ENCODE measurements at regions not wholly inside any gene's neighbourhood (a gene's known extent, or its start where the extent isn't known, plus 50 kb on each side); places are given as distances from the start of the nearest gene placed in this dataset.

- no peak for ATAC-seq
- Mint-ChIP-seq H3K27ac (no peak overlapping the region), H3K9me3 (peaks cover 0 to 22% (median 8%) of the 10 kb centered on the region in 9 donors), H3K36me3 (no peaks in the 10 kb centered on the region), H3K27me3 (no peaks in the 10 kb centered on the region), H3K4me3 (no peak overlapping the region), H3K4me1 (no peaks in the 10 kb centered on the region)
- no peak for DNase-seq
- POLR2A ChIA-PET, result no interaction called here
Observed at GRCh38 chr3:167125612-167126407, 254.3 kb downstream of the ZBBX start.

- POLR2A ChIA-PET, result no interaction called here
- Mint-ChIP-seq H3K36me3 (no peaks in the 10 kb centered on the region), H3K9me3 (peaks cover 0 to 16% (median 4%) of the 10 kb centered on the region in 9 donors), H3K4me1 (no peaks in the 10 kb centered on the region), H3K27me3 (no peaks in the 10 kb centered on the region), H3K27ac (no peak overlapping the region), H3K4me3 (no peak overlapping the region)
- DNase-seq, result no peak
- ATAC-seq, result no peak
Observed at GRCh38 chr3:167120828-167121227, 259.3 kb downstream of the ZBBX start.

GRCh38 chr3:167116120-167116922 lies 263.8 kb downstream of the ZBBX start:
- no peaks in the 10 kb centered on the region for H3K36me3 Mint-ChIP-seq
- H3K27me3 Mint-ChIP-seq, result no peaks in the 10 kb centered on the region
- peaks cover 0 to 9% (median 2%) of the 10 kb centered on the region in 9 donors for H3K9me3 Mint-ChIP-seq
- POLR2A ChIA-PET, result no interaction called here
- H3K4me3 Mint-ChIP-seq, result no peak overlapping the region
- no peak for ATAC-seq
- no peaks in the 10 kb centered on the region for H3K4me1 Mint-ChIP-seq
- H3K27ac Mint-ChIP-seq, result no peak overlapping the region
- DNase-seq, result peak in 2 of 10 donors; percentile 3 to 59

GRCh38 chr3:167115331-167115934 lies 264.7 kb downstream of the ZBBX start:
- no peaks in the 10 kb centered on the region for H3K4me1 Mint-ChIP-seq
- H3K27me3 Mint-ChIP-seq, result no peaks in the 10 kb centered on the region
- peak overlapping the region in 1 of 10 donors; percentile 36 for H3K27ac Mint-ChIP-seq
- peak in 1 of 10 donors; percentile 47 for DNase-seq
- H3K9me3 Mint-ChIP-seq, result peaks cover 0 to 9% (median 0%) of the 10 kb centered on the region in 9 donors
- H3K36me3 Mint-ChIP-seq, result no peaks in the 10 kb centered on the region
- POLR2A ChIA-PET, result no interaction called here
- ATAC-seq, result no peak
- H3K4me3 Mint-ChIP-seq, result no peak overlapping the region

- Mint-ChIP-seq H3K4me3 (no peak overlapping the region), H3K36me3 (no peaks in the 10 kb centered on the region), H3K27ac (no peak overlapping the region), H3K4me1 (no peaks in the 10 kb centered on the region), H3K9me3 (peaks cover 0 to 9% (median 2%) of the 10 kb centered on the region in 9 donors), H3K27me3 (no peaks in the 10 kb centered on the region)
- POLR2A ChIA-PET, result no interaction called here
- ATAC-seq (no peak), DNase-seq (peak in 1 of 10 donors; percentile 45)
Observed at GRCh38 chr3:167114619-167115018, 265.5 kb downstream of the ZBBX start.

GRCh38 chr3:167113035-167113830 lies 266.9 kb downstream of the ZBBX start:
- no peaks in the 10 kb centered on the region for H3K4me1 Mint-ChIP-seq
- POLR2A ChIA-PET, result no interaction called here
- no peaks in the 10 kb centered on the region for H3K27me3 Mint-ChIP-seq
- H3K36me3 Mint-ChIP-seq, result no peaks in the 10 kb centered on the region
- ATAC-seq (no peak), DNase-seq (no peak)
- H3K27ac Mint-ChIP-seq, result no peak overlapping the region
- H3K9me3 Mint-ChIP-seq, result peaks cover 0 to 9% (median 2%) of the 10 kb centered on the region in 9 donors
- no peak overlapping the region for H3K4me3 Mint-ChIP-seq

GRCh38 chr3:167110901-167111300 lies 269.2 kb downstream of the ZBBX start:
- no peak overlapping the region for H3K4me3 Mint-ChIP-seq
- no peaks in the 10 kb centered on the region for H3K36me3 Mint-ChIP-seq

GRCh38 chr3:167109746-167110145 lies 270.4 kb downstream of the ZBBX start:
- no peak overlapping the region for H3K27ac Mint-ChIP-seq
- no peak for ATAC-seq
- peaks cover 0 to 9% (median 0%) of the 10 kb centered on the region in 9 donors for H3K9me3 Mint-ChIP-seq
- no peak overlapping the region for H3K4me3 Mint-ChIP-seq
- POLR2A ChIA-PET, result no interaction called here
- no peaks in the 10 kb centered on the region for H3K4me1 Mint-ChIP-seq
- H3K27me3 Mint-ChIP-seq, result no peaks in the 10 kb centered on the region
- H3K36me3 Mint-ChIP-seq, result no peaks in the 10 kb centered on the region
- no peak for DNase-seq

More at GRCh38 chr3:167110901-167111300, 269.2 kb downstream of the ZBBX start:
- Mint-ChIP-seq H3K4me1 (no peaks in the 10 kb centered on the region), H3K27ac (no peak overlapping the region), H3K27me3 (no peaks in the 10 kb centered on the region), H3K9me3 (peaks cover 0 to 9% (median 0%) of the 10 kb centered on the region in 9 donors)
- POLR2A ChIA-PET, result no interaction called here
- DNase-seq, result no peak
- ATAC-seq, result no peak

GRCh38 chr3:167106456-167106855 lies 273.6 kb downstream of the ZBBX start:
- no peak for ATAC-seq
- H3K27ac Mint-ChIP-seq, result no peak overlapping the region
- no peak for DNase-seq

GRCh38 chr3:167102071-167102470 lies 278.0 kb downstream of the ZBBX start:
- Mint-ChIP-seq H3K9me3 (peaks cover 0 to 9% (median 0%) of the 10 kb centered on the region in 9 donors), H3K27ac (no peak overlapping the region), H3K4me1 (no peaks in the 10 kb centered on the region), H3K4me3 (no peak overlapping the region), H3K27me3 (no peaks in the 10 kb centered on the region), H3K36me3 (no peaks in the 10 kb centered on the region)
- DNase-seq (no peak), ATAC-seq (no peak)
- POLR2A ChIA-PET, result no interaction called here

More at GRCh38 chr3:167106456-167106855, 273.6 kb downstream of the ZBBX start:
- H3K4me1 Mint-ChIP-seq, result no peaks in the 10 kb centered on the region
- H3K36me3 Mint-ChIP-seq, result no peaks in the 10 kb centered on the region
- POLR2A ChIA-PET, result no interaction called here
- no peak overlapping the region for H3K4me3 Mint-ChIP-seq
- H3K9me3 Mint-ChIP-seq, result peaks cover 0 to 2% (median 0%) of the 10 kb centered on the region in 9 donors
- no peaks in the 10 kb centered on the region for H3K27me3 Mint-ChIP-seq

- H3K4me3 Mint-ChIP-seq, result no peak overlapping the region
Observed at GRCh38 chr3:167100651-167101050, 279.4 kb downstream of the ZBBX start.

GRCh38 chr3:167100200-167100599 lies 279.9 kb downstream of the ZBBX start:
- no peaks in the 10 kb centered on the region for H3K36me3 Mint-ChIP-seq
- no peak overlapping the region for H3K27ac Mint-ChIP-seq

More at GRCh38 chr3:167100651-167101050, 279.4 kb downstream of the ZBBX start:
- no peak for ATAC-seq
- no peak for DNase-seq
- H3K27ac Mint-ChIP-seq, result no peak overlapping the region
- no peaks in the 10 kb centered on the region for H3K36me3 Mint-ChIP-seq
- H3K4me1 Mint-ChIP-seq, result no peaks in the 10 kb centered on the region
- peaks cover 0 to 9% (median 0%) of the 10 kb centered on the region in 9 donors for H3K9me3 Mint-ChIP-seq
- H3K27me3 Mint-ChIP-seq, result no peaks in the 10 kb centered on the region
- POLR2A ChIA-PET, result no interaction called here

More at GRCh38 chr3:167100200-167100599, 279.9 kb downstream of the ZBBX start:
- Mint-ChIP-seq H3K9me3 (peaks cover 0 to 9% (median 0%) of the 10 kb centered on the region in 9 donors), H3K4me3 (no peak overlapping the region), H3K4me1 (no peaks in the 10 kb centered on the region), H3K27me3 (no peaks in the 10 kb centered on the region)
- ATAC-seq, result no peak
- DNase-seq, result no peak
- POLR2A ChIA-PET, result no interaction called here

Data from naive thymus-derived CD8-positive, alpha-beta T cell (primary cell).